HL-60 (cell line): ENCODE measurements at regions not wholly inside any gene's neighbourhood (a gene's known extent, or its start where the extent isn't known, plus 50 kb on each side); places are given as distances from the start of the nearest gene placed in this dataset.

Experiments used
- POLR2AphosphoS5 ChIP-seq: IDR thresholded peaks from 2 replicates; pipeline ENCODE4 v1.6.1; 2012; ENCODE audit warnings: low read depth
- REST ChIP-seq: IDR thresholded peaks from 2 replicates; pipeline ENCODE4 v1.6.1; 2012; ENCODE audit warnings: low read depth; ENCODE audit not compliant: insufficient replicate concordance
- TF ChIP-seq, protein P1 (sequence below): IDR thresholded peaks from one replicate; pipeline ENCODE4 v1.5.1; 2011; ENCODE audit warnings: low read length, control low read depth, inconsistent platforms; ENCODE audit not compliant: insufficient read depth

- TF ChIP-seq, protein P1, sequence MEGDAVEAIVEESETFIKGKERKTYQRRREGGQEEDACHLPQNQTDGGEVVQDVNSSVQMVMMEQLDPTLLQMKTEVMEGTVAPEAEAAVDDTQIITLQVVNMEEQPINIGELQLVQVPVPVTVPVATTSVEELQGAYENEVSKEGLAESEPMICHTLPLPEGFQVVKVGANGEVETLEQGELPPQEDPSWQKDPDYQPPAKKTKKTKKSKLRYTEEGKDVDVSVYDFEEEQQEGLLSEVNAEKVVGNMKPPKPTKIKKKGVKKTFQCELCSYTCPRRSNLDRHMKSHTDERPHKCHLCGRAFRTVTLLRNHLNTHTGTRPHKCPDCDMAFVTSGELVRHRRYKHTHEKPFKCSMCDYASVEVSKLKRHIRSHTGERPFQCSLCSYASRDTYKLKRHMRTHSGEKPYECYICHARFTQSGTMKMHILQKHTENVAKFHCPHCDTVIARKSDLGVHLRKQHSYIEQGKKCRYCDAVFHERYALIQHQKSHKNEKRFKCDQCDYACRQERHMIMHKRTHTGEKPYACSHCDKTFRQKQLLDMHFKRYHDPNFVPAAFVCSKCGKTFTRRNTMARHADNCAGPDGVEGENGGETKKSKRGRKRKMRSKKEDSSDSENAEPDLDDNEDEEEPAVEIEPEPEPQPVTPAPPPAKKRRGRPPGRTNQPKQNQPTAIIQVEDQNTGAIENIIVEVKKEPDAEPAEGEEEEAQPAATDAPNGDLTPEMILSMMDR, result no peak
- TF ChIP-seq POLR2AphosphoS5 (no peak), REST (no peak)
Measured at GRCh38 chr16:13856811-13857511, 63.0 kb upstream of the ERCC4 start.
